ENCODE measurements at regions not wholly inside any gene's neighbourhood (a gene's known extent, or its start where the extent isn't known, plus 50 kb on each side); places are given as distances from the start of the nearest gene placed in this dataset.
"Not testable (repeated sequence)": the region's sequence is repeated elsewhere in the genome, so short reads cannot be mapped to it uniquely, and the experiment has no call there.

DNA sequence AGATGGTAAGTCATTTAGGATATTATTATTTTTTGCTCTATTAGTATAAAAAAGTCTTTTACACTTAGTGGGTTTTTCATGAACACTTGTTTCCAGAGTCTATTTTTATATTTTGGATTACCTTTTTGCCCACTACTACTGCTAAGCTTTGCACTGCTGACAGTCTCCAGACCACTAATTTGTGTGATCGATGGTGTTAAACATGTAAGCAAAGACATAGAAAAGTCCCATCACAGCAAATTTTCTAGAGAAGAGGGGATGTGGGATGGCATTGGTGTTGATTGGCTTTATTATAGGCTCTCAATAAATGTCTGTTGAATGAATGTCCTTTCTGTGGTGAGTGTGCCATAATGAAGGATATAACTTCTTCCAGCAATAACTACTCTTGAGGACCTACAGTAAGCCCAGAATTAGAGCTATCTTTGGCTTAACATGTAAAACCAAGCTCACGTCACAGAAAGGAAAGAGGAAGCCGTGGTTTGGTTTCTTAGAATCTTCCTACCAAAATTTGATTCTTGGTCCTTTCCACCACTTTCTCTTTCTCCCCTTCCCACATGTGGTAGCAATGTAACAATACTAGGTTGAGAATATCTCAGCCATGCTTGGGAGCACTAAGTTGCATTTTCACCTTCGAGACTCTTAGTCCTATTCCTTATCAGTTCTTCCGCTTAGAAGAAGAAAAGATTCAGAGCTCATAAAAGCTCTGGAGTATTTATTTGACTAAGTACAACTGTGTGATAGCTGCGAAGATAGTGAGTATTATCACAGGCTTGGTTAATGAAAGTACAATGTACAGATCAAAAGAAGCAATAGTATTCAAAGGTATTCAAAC is 90.6 kb upstream of the UMPS start:
- no peak for DNase-seq (ENCODE audit: low spot score in 2 of 2)
- Mint-ChIP-seq H3K9me3 (no peaks in the 10 kb centered on the region), H3K4me1 (peaks cover 14% of the 10 kb centered on the region), H3K36me3 (no peaks in the 10 kb centered on the region), H3K4me3 (peak overlapping the region; percentile 1), H3K27ac (no peak overlapping the region)
- ATAC-seq, result peak; percentile 90

DNA sequence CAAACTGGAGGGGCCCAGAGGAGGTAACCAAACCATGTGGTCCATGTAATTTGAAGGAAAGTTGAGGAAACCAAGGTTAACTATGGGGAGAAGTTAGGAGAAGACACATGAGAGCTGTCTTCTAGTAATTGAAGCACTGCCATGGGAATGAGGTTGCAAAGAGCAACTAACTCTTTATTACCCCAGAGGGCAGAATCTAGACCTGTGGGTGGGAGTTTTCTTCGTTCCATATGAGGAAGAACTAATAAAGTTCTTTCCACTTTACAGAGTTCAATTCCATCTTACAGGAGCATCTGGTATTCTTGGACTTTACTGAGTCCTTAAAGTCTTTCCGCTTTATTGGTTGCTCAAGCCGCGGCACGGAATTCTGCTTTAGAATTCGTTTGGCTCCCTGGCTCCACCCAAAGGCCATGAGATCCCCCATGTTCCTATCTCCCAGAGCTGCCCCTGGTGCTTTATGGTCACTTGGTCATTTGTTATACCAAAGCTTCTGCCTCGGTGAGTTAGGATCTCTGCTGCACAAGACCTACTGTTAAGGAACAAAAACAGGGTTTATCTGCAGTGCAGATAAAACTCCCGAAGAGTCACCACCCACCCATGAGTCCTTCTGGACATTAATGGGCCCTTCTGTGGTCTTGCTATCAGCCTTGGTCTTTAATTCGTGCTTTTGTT is 89.5 kb upstream of the UMPS start:
- no peak for DNase-seq (ENCODE audit: low spot score in 2 of 2)
- Mint-ChIP-seq H3K36me3 (no peaks in the 10 kb centered on the region), H3K27ac (no peak overlapping the region), H3K4me3 (no peak overlapping the region), H3K4me1 (peaks cover 14% of the 10 kb centered on the region), H3K9me3 (no peaks in the 10 kb centered on the region)
- ATAC-seq, result no peak

DNA sequence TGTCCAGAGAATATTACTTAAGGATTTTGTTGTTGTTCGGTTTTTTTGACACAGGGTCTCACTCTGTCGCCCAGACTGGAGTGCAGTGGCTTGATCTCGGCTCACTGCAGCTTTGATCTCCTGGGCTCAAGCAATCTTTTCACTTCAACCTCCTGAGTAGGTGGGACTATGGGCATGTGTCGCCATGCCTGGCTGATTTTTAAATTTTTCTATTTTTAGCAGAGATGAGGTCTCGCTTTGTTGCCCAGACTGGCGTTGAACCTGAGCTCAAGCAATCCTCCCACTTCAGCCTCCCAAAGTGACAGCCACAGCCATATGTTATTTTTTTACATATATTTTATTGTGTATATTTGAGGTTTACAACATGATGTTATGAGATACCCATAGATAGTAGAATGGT is 86.8 kb upstream of the UMPS start:
- Mint-ChIP-seq H3K4me3 (no peak overlapping the region), H3K9me3 (no peaks in the 10 kb centered on the region), H3K4me1 (peaks cover 14% of the 10 kb centered on the region), H3K36me3 (no peaks in the 10 kb centered on the region), H3K27ac (no peak overlapping the region)
- no peak for DNase-seq (ENCODE audit: low spot score in 2 of 2)
- no peak for ATAC-seq

DNA sequence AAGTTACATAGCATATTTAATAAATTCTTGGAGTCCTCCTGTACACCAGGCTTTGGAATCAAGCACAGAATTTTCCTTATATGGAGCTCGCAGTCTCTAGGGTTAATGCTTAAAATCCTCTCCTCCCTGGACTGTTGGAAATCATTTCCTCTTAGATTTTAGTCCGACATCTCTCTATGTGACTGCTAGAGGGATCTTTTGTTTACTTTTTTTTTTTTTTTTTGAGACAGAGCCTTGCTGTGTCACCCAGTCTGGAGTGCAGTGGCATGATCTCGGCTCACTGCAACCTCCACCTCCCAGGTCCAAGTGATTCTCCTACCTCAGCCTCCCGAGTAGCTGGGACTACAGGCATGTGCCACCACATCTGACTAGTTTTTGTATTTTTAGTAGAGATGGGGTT is 84.1 kb upstream of the UMPS start:
- not testable (repeated sequence) for H3K4me3 Mint-ChIP-seq; H3K36me3 Mint-ChIP-seq; H3K27ac Mint-ChIP-seq; H3K9me3 Mint-ChIP-seq; H3K4me1 Mint-ChIP-seq; ATAC-seq; DNase-seq (ENCODE audit: low spot score in 2 of 2)

DNA sequence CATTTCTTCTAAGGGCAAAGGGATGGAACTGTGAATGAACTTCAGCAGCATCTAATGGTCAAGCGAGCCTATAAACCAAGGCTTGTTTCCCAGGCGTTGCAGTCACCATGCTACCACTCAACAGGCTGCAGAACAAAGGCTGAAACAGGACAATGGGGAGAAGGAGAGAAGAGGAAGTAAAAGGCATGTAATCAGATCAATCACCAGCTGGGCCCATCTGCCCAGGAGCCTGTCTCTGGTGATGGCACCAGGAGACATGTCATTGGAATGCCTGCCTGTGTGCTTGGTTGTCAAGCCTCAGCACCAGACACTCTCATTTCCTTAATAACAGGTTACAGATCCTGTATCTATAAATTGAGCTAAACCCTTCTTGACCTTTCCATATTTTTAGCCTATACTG is 81.7 kb upstream of the UMPS start:
- no peak for ATAC-seq
- Mint-ChIP-seq H3K27ac (no peak overlapping the region), H3K4me1 (no peaks in the 10 kb centered on the region), H3K9me3 (no peaks in the 10 kb centered on the region), H3K4me3 (no peak overlapping the region), H3K36me3 (no peaks in the 10 kb centered on the region)
- DNase-seq (ENCODE audit: low spot score in 2 of 2), result no peak

DNA sequence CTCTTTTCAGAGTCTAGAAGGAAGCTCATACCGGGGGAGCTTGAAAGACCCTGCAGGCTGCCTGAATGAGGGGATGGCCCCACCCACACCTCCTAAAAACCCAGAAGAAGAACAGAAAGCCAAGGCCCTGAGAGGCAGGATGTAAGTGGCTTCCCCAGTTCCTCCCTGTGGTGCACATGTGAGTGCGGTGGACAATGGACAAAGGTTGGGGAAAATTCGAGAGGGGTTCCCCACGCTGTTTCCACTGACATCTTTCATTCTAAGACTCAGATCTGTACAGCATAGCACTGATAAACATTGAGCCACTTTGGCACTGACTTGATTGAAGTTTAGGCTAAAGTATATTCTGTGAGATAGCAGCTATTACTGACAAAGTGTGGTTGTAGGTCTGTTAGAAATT is 79.5 kb upstream of the UMPS start:
- Mint-ChIP-seq H3K4me3 (no peak overlapping the region), H3K4me1 (no peaks in the 10 kb centered on the region), H3K36me3 (no peaks in the 10 kb centered on the region), H3K27ac (no peak overlapping the region), H3K9me3 (no peaks in the 10 kb centered on the region)
- DNase-seq (ENCODE audit: low spot score in 2 of 2), result no peak
- ATAC-seq, result peak; percentile 55

DNA sequence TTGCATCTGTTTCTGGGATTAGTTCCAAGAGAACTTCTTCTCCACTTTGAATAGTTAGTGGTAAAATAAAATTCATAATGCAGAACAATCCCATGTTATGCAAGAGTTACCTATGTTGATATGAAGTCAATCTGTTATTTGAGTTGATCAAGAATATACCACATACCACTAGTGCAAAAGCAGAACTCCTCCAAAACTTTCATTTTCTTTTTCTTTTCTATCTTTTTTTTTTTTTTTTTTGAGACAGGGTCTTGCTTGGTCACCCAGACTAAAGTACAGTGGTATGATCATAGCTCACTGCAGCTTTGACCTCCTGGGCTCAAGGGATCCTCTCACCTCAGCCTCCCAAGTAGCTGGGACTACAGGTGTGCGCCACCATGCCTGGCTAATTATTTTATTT is 78.8 kb upstream of the UMPS start:
- not testable (repeated sequence) for H3K4me3 Mint-ChIP-seq; H3K9me3 Mint-ChIP-seq; ATAC-seq; H3K36me3 Mint-ChIP-seq; DNase-seq (ENCODE audit: low spot score in 2 of 2); H3K4me1 Mint-ChIP-seq; H3K27ac Mint-ChIP-seq

DNA sequence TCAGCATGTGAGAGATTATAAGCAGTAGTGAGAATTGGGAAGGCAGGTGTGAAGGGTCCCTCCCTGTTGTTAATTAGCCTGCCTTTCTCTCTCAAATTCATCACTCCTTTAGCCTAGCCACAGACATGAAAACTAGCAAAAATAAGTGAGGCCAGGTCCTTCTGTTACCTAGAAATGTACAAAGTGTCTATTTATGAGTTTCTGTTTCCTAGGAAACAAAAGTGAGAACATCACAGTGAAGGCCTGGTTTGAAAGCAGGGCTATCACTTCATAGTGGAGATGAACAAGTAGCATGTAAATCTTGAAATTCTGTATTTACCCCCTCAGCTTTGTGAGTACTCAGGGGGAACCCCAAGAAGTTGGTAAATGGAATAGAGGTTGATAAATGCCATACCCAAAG is 78.2 kb upstream of the UMPS start:
- H3K27ac Mint-ChIP-seq, result no peak overlapping the region
- DNase-seq (ENCODE audit: low spot score in 2 of 2) (no peak), ATAC-seq (no peak)
- H3K4me3 Mint-ChIP-seq, result no peak overlapping the region
- no peaks in the 10 kb centered on the region for H3K9me3 Mint-ChIP-seq
- peaks cover under 1% of the 10 kb centered on the region for H3K4me1 Mint-ChIP-seq
- H3K36me3 Mint-ChIP-seq, result no peaks in the 10 kb centered on the region

DNA sequence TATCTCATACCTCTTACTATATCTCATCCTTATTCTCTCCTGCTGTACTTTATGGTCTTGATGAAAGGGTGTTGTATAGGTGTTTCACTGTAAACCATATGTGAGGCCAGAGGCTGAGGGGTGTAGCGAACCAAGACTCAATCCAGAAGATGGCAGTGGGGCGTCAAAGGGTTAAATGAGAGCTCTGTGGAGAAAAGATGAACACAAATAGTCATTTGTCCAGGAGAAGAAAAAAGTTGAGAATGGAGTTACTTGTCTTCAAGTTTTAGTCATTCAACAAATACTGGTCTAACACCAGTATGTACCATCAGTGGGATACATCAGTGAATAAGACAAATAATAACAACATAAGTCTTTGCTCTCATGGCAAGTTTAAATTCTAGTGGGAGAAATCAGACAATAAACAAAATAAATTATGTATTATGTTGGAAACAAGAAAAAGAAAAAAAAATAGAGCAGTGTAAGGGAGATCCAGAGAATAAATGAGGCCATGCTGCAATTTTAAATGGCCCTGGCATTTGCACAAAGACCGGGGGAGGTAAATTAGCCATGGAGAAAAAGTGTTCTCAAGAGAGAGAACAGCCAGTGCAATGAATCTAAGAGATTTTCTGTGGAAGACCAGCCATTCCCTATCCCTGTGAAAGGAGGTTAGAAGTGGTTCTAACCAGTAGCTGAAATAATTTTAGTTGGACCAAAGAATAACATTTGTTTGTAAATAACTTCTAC is 77.0 kb upstream of the UMPS start:
- no peaks in the 10 kb centered on the region for H3K9me3 Mint-ChIP-seq
- no peak overlapping the region for H3K4me3 Mint-ChIP-seq
- H3K27ac Mint-ChIP-seq, result no peak overlapping the region
- H3K4me1 Mint-ChIP-seq, result peaks cover 6% of the 10 kb centered on the region
- H3K36me3 Mint-ChIP-seq, result no peaks in the 10 kb centered on the region
- DNase-seq (ENCODE audit: low spot score in 2 of 2), result no peak
- ATAC-seq, result no peak

DNA sequence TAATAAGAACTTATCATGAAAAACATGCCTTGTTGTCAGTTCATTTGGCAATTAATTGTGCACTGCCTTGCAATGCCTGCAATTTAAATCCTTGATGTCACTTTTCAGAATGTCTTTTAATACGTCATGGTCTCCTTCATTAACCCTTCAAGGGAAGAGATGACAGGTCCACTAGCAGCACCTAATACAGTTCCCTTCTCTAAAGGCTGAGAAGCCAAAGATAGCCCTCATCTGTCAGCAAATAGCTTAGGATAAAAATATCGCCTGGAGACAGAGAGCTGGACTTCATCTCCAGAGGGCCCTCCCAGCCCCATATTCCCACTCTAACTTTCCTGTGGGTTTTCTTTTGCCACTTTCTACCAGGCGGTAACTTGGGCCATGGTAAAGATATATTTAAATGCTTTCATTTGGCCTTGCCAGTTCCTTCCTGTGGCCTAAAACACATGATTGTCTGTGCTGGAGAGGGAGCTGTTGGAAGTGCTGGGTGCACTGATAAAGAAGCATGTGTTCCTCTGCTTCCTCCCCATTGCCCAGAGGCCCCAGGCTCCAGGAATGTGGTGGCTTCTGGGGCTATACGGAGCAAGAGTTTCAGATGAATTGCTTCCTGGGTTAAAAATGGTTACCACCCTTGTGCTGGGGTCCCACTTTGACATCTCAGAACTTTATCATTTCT is 76.3 kb upstream of the UMPS start:
- ATAC-seq (no peak), DNase-seq (ENCODE audit: low spot score in 2 of 2) (no peak)
- H3K4me1 Mint-ChIP-seq, result peaks cover 6% of the 10 kb centered on the region
- no peaks in the 10 kb centered on the region for H3K36me3 Mint-ChIP-seq
- H3K9me3 Mint-ChIP-seq, result no peaks in the 10 kb centered on the region
- H3K27ac Mint-ChIP-seq, result no peak overlapping the region
- no peak overlapping the region for H3K4me3 Mint-ChIP-seq

DNA sequence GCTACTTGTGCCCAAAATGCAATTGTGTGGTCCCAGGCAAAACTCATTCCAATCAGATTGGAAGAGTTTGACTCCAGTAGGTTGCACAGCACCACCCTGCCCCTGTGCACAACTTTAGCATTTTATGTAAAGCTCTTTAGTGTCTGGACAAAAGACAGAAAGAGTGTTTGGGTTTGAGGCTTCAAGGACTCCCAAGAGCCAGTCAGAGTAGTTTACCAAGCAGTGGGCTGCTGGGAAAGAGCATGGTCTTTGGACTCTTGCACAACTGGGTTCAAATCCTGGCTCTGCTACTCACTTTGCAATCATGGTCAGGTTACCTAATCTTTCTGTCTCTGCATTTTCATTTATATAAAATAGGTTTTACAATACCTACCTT is 75.8 kb upstream of the UMPS start:
- Mint-ChIP-seq H3K36me3 (no peaks in the 10 kb centered on the region), H3K27ac (no peak overlapping the region), H3K4me1 (peaks cover 6% of the 10 kb centered on the region), H3K9me3 (no peaks in the 10 kb centered on the region), H3K4me3 (no peak overlapping the region)
- ATAC-seq (no peak), DNase-seq (ENCODE audit: low spot score in 2 of 2) (no peak)

DNA sequence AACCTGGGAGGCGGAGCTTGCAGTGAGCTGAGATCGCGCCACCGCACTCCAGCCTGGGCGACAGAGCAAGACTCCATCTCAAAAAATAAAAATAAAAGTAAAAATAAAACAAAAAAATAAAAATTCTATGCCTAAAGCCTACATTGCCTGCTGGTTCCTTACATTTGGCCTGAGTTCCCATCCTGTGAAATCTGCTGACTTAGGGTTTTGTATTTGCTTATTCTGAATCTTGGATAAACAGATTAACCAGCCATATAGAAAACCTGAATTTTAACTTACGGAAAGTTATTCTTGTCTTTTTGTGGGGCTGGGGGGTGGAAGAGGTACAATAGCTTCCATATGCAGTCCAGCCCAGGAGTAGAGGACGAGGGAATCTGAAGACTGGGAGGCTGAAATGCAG is 73.7 kb upstream of the UMPS start:
- DNase-seq (ENCODE audit: low spot score in 2 of 2) (no peak), ATAC-seq (no peak)
- no peak overlapping the region for H3K4me3 Mint-ChIP-seq
- H3K9me3 Mint-ChIP-seq, result no peaks in the 10 kb centered on the region
- no peaks in the 10 kb centered on the region for H3K36me3 Mint-ChIP-seq
- no peak overlapping the region for H3K27ac Mint-ChIP-seq
- H3K4me1 Mint-ChIP-seq, result peaks cover 6% of the 10 kb centered on the region

DNA sequence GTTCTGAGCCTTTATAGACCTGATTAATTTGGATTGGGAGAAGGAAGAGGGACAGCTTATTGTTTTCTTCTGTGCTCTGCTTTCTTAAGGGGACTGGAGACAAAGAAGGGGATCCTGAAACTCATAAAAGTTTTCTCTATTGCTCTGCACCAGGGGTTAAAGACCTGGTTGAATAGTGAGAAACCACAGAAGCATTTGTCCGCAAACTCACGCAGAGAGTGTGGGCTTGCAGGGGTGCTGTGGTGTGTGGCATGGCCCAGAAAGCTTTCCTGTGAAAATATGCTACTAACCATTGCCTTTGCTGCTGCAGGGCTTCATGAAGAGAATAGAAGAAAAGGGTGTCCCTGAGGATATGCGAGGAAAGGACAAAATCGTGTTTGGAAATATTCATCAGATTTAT is 73.1 kb upstream of the UMPS start:
- Mint-ChIP-seq H3K9me3 (no peaks in the 10 kb centered on the region), H3K27ac (no peak overlapping the region)
- ATAC-seq, result no peak

DNA sequence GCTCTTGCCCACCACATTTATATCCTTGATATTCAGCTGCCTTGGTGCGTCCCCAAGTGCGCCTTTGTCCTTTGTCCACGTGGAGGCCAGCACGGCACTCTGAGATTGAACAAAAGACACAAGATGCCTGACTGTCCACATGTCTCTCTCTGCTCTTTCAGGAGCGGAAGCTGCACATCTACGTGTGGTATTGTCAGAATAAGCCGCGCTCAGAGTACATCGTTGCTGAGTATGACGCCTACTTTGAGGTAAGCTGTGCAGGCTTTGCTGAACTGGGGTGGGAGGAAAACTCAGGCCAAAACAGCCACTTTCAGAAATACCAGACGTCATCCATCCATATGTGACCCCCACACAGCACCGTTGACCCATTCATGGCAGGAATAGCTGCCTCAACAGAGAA is 72.0 kb upstream of the UMPS start:
- H3K27ac Mint-ChIP-seq, result no peak overlapping the region
- H3K4me1 Mint-ChIP-seq, result peaks cover 6% of the 10 kb centered on the region
- H3K9me3 Mint-ChIP-seq, result no peaks in the 10 kb centered on the region
- no peak overlapping the region for H3K4me3 Mint-ChIP-seq
- ATAC-seq (no peak), DNase-seq (ENCODE audit: low spot score in 2 of 2) (no peak)
- no peaks in the 10 kb centered on the region for H3K36me3 Mint-ChIP-seq

More for the DNA sequence above, 73.1 kb upstream of the UMPS start:
- Mint-ChIP-seq H3K36me3 (no peaks in the 10 kb centered on the region), H3K4me3 (no peak overlapping the region), H3K4me1 (peaks cover 6% of the 10 kb centered on the region)
- no peak for DNase-seq (ENCODE audit: low spot score in 2 of 2)

DNA sequence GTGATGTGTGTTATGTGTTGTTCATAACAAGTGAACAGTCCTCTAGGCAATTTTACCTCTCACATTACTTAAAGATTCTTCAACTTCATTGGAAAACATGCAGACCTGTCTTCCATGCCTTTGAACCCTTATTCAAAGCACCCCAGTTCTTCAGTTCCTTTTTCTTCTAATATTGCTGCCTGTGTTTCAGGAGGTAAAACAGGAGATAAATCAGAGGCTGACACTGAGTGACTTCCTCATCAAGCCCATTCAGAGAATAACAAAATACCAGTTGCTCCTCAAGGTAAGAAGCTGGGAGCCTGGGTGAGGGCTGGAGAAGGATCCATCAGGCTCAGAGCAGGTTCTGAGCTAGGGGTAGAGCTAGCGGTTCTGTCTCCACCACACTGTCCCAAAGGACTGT is 71.1 kb upstream of the UMPS start:
- ATAC-seq (no peak), DNase-seq (ENCODE audit: low spot score in 2 of 2) (no peak)
- no peak overlapping the region for H3K4me3 Mint-ChIP-seq
- no peaks in the 10 kb centered on the region for H3K36me3 Mint-ChIP-seq
- no peak overlapping the region for H3K27ac Mint-ChIP-seq
- H3K9me3 Mint-ChIP-seq, result no peaks in the 10 kb centered on the region
- peaks cover 6% of the 10 kb centered on the region for H3K4me1 Mint-ChIP-seq

All from stimulated activated effector memory CD8-positive, alpha-beta T cell treated with anti-CD3 and anti-CD28 coated beads, Interleukin-12 subunit alpha, Interleukin-12 subunit beta, amount 100 ng/mL, for 72 hours (primary cell).